Glomerular visceral epithelial cell (primary cell): ENCODE measurements at regions not wholly inside any gene's neighbourhood (a gene's known extent, or its start where the extent isn't known, plus 50 kb on each side); places are given as distances from the start of the nearest gene placed in this dataset.
"Not testable (repeated sequence)": the region's sequence is repeated elsewhere in the genome, so short reads cannot be mapped to it uniquely, and the experiment has no call there.

Source experiments
- DNase-seq: peaks from one replicate; pipeline ENCODE4 v3.0.0-alpha.2; 2016; ENCODE audit errors: extremely low spot score

GRCh38 chrX:140342410-140342809 is 162.5 kb downstream of the SOX3 start:
- DNase-seq: no peak

GRCh38 chrX:140337263-140337662 is 167.6 kb downstream of the SOX3 start:
- no peak for DNase-seq

GRCh38 chrX:140318296-140318695 is 186.6 kb downstream of the SOX3 start:
- DNase-seq: no peak

DNA sequence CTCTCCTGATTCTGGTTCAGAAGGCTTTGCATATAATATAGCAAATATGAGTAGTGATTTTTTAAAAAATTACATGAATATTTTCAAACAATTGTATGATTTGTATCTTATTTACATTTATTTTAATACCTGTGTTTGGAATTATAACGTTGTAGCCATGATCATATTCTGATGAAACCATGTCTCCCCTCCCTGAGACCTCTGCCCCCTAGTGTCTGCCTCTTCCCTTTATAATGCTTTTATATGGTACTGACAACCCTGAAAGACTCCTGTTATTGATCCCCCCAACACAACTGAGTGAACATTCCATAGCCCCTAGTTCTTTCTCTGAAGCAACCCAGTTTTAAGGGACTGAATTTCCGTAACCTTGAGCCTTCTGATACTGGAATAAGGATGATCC is 187.4 kb downstream of the SOX3 start:
- DNase-seq: no peak

- peak; percentile 2 for DNase-seq
Measured at GRCh38 chrX:140298960-140299825, 205.7 kb downstream of the SOX3 start.

- no peak for DNase-seq
Measured at GRCh38 chrX:140297273-140297672, 207.6 kb downstream of the SOX3 start.

GRCh38 chrX:140292961-140293360 is 211.9 kb downstream of the SOX3 start:
- DNase-seq: no peak

DNA sequence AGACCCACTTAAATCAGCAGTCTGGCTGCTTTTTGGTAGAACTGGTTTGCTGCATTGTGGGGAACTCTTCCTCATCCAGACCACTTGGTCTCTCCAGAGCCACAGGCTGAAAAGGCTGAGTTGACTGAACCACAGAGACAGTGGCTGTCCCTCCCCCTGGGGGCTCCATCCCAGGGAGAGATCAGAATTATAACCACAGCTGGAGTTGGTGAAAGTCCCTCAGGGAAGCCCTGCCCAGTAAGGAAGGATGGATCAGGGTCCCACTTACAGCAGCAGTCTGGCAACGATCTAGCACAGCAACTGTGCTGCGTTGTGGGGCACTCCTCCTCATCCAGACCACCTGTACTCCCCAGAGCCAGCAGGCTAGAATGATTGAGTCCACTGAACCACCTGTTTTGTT is 212.7 kb downstream of the SOX3 start:
- no peak for DNase-seq

GRCh38 chrX:140274811-140275525 is 229.9 kb downstream of the SOX3 start:
- DNase-seq: peak; percentile 47

GRCh38 chrX:140273921-140274320 is 230.9 kb downstream of the SOX3 start:
- no peak for DNase-seq

DNA sequence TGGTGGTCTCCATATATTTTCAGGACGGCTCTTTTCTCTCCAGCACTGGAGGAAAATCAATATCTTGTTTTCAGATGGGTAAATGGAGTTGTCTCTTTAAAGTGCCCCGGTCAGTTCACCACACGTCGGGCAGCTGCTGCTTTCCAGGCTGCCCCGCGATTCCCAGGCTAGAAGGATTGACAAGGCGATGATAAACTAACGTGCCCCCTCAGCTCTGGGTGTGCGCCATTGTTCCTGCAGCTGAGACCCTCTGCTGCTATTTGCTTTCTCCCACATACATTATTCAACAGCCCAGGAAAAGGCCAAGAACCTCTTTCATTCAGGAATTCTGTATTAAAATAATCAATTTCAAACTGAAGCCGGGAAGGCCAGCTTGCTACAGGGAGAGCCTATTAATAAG is 254.5 kb downstream of the SOX3 start:
- DNase-seq: no peak

GRCh38 chrX:140249088-140249487 is 255.8 kb downstream of the SOX3 start:
- DNase-seq: no peak

- no peak for DNase-seq
Measured at GRCh38 chrX:140229191-140229590, 263.9 kb upstream of the CXorf66 start.

GRCh38 chrX:140226037-140226436 is 260.7 kb upstream of the CXorf66 start:
- DNase-seq: not testable (repeated sequence)

DNA sequence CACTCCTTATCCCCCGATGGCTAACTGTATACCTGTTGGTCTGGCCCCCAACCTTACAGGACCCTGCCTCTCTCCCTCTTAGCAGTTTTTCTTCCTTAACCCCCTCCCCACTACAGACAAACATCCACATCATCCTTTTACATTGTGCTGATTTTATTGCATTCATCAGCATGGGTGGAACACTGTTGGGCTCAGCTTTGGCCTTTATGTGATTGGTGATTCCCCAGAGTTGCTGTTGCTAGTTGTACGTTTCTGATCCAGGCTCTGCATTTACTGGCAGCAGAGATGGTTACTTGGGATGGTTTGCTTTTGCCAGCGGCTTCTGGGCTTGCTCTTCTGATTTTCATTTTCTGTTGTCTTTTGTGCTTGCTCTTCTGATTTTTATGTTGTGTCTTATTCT is 250.6 kb upstream of the CXorf66 start:
- DNase-seq: not testable (repeated sequence)

DNA sequence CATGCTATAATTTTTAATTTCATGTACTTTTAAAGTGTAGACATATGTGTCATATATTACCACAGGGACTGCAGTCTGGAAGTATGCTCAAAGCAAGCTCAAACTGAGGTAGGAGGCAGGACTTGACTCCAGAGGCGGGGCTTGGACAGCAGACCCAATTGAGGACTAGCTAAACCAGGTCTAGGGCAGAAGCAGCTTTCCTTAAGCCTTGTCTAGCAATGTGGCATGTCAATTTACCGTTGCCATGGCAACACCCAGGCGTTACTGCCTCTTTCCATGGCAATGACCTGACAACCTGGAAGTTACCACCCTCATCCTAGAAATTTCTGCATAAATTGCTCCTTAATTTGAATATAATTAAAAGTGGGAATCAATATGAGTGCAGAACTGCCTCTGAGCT is 249.2 kb upstream of the CXorf66 start:
- not testable (repeated sequence) for DNase-seq

DNA sequence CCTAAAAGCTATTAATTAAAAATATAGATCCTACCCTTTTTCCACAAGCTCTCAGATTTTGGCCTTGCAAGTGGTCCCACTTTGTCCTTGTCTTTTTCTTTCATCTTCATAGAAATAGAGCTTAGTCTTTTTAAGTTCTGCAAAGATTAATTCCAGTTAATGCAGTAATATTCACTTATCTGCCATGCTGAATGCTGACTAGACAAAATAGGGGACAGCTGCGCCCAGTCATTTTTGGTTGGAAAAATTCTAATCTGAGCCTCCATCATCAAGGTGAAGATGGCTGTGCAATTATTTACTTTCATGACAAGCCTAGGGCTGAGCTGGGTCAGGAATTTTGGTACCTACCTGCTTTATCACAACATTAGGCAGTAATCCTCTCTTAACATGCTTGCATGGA is 241.3 kb upstream of the CXorf66 start:
- DNase-seq: no peak

DNA sequence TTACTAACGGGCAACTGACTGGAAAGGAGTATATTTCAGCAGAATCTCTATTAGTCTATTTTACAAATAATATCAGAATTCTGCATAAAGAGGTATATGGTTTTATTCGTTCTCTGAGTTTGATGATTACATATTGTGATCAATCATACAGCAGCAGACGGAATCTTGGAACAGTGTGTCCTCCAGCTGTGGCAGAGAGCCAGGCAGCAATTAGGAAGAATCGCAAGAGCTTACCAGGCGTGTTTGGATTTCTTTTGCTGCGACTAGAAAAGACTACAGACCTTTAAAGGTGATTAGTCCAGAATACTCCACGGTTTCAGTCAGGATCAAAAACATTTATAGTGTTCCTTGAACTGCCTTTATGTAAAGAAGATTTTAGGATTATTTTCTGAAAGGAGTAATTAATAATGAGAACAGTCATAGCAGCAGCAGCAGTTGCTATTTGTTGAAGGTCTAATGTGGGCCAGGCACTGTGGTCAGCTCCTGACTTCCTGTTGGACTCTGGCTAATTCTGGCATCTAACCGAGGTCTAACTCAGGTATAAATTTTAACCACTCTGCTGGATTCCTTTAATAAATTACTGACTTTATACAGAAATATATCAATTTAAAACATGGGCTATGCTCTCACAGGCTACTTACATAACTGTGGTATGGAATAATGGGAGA is 225.3 kb upstream of the CXorf66 start:
- DNase-seq: peak; percentile 0

DNA sequence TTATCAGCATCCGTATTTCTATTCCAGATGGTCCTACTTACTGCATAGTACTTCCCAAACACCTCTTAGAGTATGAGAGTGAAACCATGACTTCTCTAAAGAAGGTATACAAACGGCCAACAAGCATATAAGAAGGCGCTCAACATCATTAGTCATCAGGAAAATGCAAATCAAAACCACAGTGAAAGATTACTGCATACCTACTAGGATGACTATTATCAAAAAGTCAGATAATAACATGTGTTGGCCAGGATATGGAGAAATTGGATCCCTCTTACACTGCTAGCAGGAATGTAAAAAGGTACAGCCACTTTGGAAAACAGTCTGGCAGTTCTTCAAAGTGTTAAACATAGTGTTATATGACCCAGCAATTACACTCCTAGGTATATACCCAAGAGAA is 215.3 kb upstream of the CXorf66 start:
- peak; percentile 13 for DNase-seq

DNA sequence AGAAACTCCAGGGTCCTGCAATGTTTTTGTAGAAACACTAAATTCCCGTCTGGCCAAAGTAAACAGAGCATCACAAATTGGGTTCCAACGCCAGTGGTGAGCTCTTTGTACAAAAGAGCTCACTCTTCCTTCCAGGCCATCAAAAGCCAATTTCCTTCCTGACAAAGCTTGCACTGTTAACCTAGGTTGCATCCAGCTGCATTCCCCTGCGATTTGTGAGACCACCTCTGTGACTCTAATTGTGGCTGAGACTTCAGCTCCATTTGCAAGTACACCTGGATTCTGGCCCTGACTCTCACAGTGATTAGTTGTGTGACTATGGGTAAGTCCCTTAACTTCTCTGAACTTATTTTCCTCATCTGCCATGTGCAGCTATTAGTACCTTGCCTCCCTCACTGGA is 212.5 kb upstream of the CXorf66 start:
- no peak for DNase-seq

DNA sequence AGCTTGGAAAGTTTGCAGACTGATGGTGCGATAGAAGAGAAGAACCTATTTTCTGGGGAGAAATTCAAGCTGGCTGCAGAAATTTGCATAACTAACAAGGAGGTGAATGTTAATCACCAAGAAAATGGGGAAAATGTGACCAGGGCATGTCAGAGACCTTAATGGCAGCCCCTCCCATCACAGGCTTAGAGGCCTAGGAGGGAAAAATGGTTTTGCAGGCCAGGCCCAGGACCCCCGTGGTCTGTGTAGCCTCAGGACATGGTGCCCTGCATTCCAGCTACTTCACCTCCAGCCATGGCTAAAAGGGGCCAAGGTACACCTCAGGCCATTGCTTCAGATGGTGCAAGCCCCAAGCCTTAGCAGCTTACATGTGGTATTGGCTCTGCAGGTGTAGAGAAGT is 207.1 kb upstream of the CXorf66 start:
- DNase-seq: no peak

DNA sequence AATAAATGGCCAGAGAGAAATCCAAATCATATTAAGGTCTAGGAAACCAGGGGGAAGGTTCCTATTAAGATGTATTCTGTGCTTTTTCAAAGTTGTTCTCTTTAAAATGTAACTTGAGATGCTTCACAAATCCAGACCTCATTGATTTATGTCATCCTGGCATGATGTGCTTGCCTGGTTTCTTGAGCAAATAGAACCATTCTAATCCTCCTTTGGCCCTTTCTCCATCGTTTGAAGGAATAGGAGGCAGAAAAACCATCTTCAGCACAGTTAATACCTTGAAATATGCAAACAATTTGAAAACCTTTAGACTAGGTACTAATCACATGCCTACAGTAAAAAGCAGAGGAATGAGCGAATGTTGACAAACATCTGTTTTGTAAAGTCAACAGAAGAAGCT is 202.2 kb upstream of the CXorf66 start:
- no peak for DNase-seq

DNA sequence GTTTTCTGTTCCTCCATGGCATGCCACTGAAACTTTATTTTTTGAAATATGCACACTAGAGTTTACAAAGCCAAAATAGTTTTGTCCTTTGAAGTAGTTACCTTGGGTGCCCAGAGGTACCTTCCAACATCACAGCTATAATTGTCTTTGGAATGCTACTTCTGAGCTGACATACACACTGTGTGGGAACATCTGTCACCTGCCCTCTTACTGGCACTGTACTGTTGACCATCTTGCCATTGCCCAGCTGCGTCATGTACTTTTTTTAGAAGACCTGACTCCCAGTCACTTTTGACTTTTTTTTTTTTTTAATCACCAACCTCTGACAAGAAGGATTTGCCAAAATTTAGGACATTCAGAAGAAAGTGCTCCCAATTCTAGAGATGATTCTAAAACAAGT is 200.5 kb upstream of the CXorf66 start:
- DNase-seq: no peak
